GM21528 (cell line): ENCODE measurements at regions not wholly inside any gene's neighbourhood (a gene's known extent, or its start where the extent isn't known, plus 50 kb on each side); places are given as distances from the start of the nearest gene placed in this dataset.
"Not testable (repeated sequence)": the region's sequence is repeated elsewhere in the genome, so short reads cannot be mapped to it uniquely, and the experiment has no call there.

Source experiments
- ATAC-seq: cut with Tn5 transposase; IDR thresholded peaks from one replicate; pipeline ENCODE4 v1.9.1; 2021; ENCODE audit warnings: mild to moderate bottlenecking, moderate library complexity; ENCODE audit not compliant: unreplicated experiment, low FRiP score

GRCh38 chr9:124124729-124125650, 113.4 kb downstream of the LHX2 start:
- ATAC-seq, result no peak

GRCh38 chr9:124125651-124125977, 114.0 kb downstream of the LHX2 start:
- no peak for ATAC-seq

GRCh38 chr9:124126648-124127646, 115.4 kb downstream of the LHX2 start:
- ATAC-seq, result no peak

GRCh38 chr9:124128568-124129166, 117.1 kb downstream of the LHX2 start:
- no peak for ATAC-seq

- no peak for ATAC-seq
Measured at GRCh38 chr9:124130277-124131075, 118.9 kb downstream of the LHX2 start.

- ATAC-seq, result not testable (repeated sequence)
Measured at GRCh38 chr9:124131518-124131917, 120.0 kb downstream of the LHX2 start.

GRCh38 chr9:124132671-124133147, 121.1 kb downstream of the LHX2 start:
- ATAC-seq, result no peak

- no peak for ATAC-seq
Measured at GRCh38 chr9:124133727-124134126, 122.2 kb downstream of the LHX2 start.

- ATAC-seq, result no peak
Measured at GRCh38 chr9:124134526-124134925, 123.0 kb downstream of the LHX2 start.

GRCh38 chr9:124135813-124136365, 121.9 kb upstream of the NEK6 start:
- no peak for ATAC-seq

GRCh38 chr9:124137009-124137943, 120.5 kb upstream of the NEK6 start:
- ATAC-seq, result peak; percentile 79

GRCh38 chr9:124137944-124138335, 119.8 kb upstream of the NEK6 start:
- no peak for ATAC-seq

GRCh38 chr9:124139001-124139400, 118.7 kb upstream of the NEK6 start:
- no peak for ATAC-seq

GRCh38 chr9:124140941-124141568, 116.7 kb upstream of the NEK6 start:
- ATAC-seq, result no peak

- ATAC-seq, result not testable (repeated sequence)
Measured at GRCh38 chr9:124144561-124145123, 113.1 kb upstream of the NEK6 start.

GRCh38 chr9:124146031-124146561, 111.7 kb upstream of the NEK6 start:
- ATAC-seq, result no peak

GRCh38 chr9:124149992-124150391, 107.8 kb upstream of the NEK6 start:
- ATAC-seq, result no peak
